Esophagus squamous epithelium (tissue), 4 donors: ENCODE measurements at regions not wholly inside any gene's neighbourhood (a gene's known extent, or its start where the extent isn't known, plus 50 kb on each side); places are given as distances from the start of the nearest gene placed in this dataset.

Experiments used
- CTCF ChIP-seq, 6 experiments: fragments of 450-650 bp in 4 of 6; fragments of 200-600 bp in 2 of 6; sonication (generic) in 2 of 6; IDR thresholded peaks; one replicate each; pipeline ENCODE4 v1.5.1; 2016 to 2019; ENCODE audit warnings: antibody characterized with exemption in 6 of 6, mild to moderate bottlenecking in 4 of 6, moderate library complexity in 4 of 6
- POLR2A ChIP-seq, 4 donors: fragments of 450-650 bp; IDR thresholded peaks; one replicate each; pipeline ENCODE4 v1.6.1; 2017; ENCODE audit warnings: antibody characterized with exemption in 4 of 4, mild to moderate bottlenecking in 4 of 4, moderate library complexity in 3 of 4

DNA sequence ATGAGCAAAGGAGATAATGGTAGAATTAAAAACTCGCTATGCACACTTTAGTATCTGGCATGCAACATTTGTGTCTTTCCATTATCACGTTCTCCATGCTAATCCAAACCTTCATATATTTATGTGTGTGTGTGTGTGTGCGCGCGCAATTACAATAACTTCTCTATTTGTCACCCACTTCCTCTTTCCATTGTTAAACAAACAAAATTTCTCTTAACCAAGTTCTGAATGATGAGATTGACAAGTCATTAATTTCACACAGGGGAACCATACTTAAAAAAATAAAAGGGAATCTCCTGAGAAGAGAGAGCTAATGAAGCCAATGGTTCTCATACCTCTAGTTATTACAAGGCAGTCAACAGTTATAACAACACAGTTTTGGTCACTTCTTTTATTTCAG, 575.9 kb upstream of the MDGA2 start:
- TF ChIP-seq CTCF (IDR thresholded peaks at IDR 0.05) (no peak), POLR2A (IDR thresholded peaks at IDR 0.05) (no peak)
